Uterus (tissue), 3 donors: ENCODE measurements at regions not wholly inside any gene's neighbourhood (a gene's known extent, or its start where the extent isn't known, plus 50 kb on each side); places are given as distances from the start of the nearest gene placed in this dataset.

Experiments
- DNase-seq, 2 donors: peaks; one replicate each; pipeline ENCODE4 v3.0.0-alpha.2; 2019 to 2020
- H3K27ac ChIP-seq, 2 donors: fragments of 200-600 bp; sonication (generic); 1 replicate in 1 of 2; 2 replicates in 1 of 2; pipeline ENCODE4 v1.5.1; 2016 to 2018
- H3K27me3 ChIP-seq, 2 donors: fragments of 200-600 bp; sonication (generic); one replicate each; pipeline ENCODE4 v1.5.1; 2018 to 2019; ENCODE audit warnings: control low read depth in 1 of 2
- H3K36me3 ChIP-seq, 2 donors: fragments of 200-600 bp; sonication (generic); one replicate each; pipeline ENCODE4 v1.5.1; 2019; ENCODE audit warnings: control low read depth in 1 of 2
- H3K4me1 ChIP-seq, 2 donors: fragments of 200-600 bp; sonication (generic); one replicate each; pipeline ENCODE4 v1.5.1; 2018 to 2019; ENCODE audit warnings: control low read depth in 1 of 2
- H3K4me3 ChIP-seq, 2 donors: fragments of 200-600 bp; sonication (generic); 1 replicate in 1 of 2; 2 replicates in 1 of 2; pipeline ENCODE4 v1.5.1; 2018 to 2019; ENCODE audit warnings: mild to moderate bottlenecking in 1 of 2
- H3K9me3 ChIP-seq, 2 donors: fragments of 200-600 bp; sonication (generic); one replicate each; pipeline ENCODE4 v1.5.1; 2019; ENCODE audit warnings: control low read depth in 1 of 2
- CTCF ChIP-seq, 4 experiments: fragments of 200-600 bp in 2 of 4; fragments of 450-650 bp in 2 of 4; sonication (generic) in 2 of 4; IDR thresholded peaks; one replicate each; pipeline ENCODE4 v1.5.1; 2016 to 2019; ENCODE audit warnings: antibody characterized with exemption in 4 of 4, mild to moderate bottlenecking in 2 of 4, moderate library complexity in 1 of 4
- POLR2A ChIP-seq, 2 donors: fragments of 450-650 bp; IDR thresholded peaks; one replicate each; pipeline ENCODE4 v1.6.1; 2016; ENCODE audit warnings: antibody characterized with exemption in 2 of 2, mild to moderate bottlenecking in 1 of 2, moderate library complexity in 1 of 2
- intact Hi-C: fragments of 100-400 bp; cut with DNase I; formaldehyde crosslinking; loops from one replicate; pipeline ENCODE4 v1.15.1; 2023; ENCODE audit warnings: low total_unique reads
- donor health status: DM: yes; HTN: yes; CAD: no.

DNA sequence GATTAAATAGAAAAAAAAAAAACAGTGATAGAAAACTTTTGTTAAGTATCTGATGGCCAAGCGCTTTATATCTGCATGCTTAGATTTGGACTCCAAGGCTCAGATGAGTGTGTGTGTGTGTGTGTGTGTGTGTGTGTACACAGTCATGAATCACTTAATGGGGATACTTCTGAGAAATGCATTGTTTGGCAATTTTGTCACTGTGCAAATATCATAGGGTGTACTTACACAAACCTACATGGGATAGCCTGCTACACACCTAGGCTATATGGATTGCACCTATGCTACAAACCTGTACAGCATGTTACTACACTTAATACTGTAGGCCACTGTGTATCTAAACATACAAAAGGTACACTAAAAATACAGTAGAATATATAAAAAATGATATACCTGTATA lies 635.6 kb upstream of the NUDT12 start:
- no peak for DNase-seq
- Histone ChIP-seq H3K27me3 (no peaks in the 10 kb centered on the region), H3K4me1 (no peaks in the 10 kb centered on the region), H3K36me3 (no peaks in the 10 kb centered on the region), H3K9me3 (no peaks in the 10 kb centered on the region), H3K27ac (no peak overlapping the region), H3K4me3 (no peak overlapping the region)
- intact Hi-C loops, result no loop called here
- TF ChIP-seq POLR2A (IDR thresholded peaks at IDR 0.05) (no peak), CTCF (IDR thresholded peaks at IDR 0.05) (no peak)

GRCh38 chr5:104189909-104190308 lies 627.3 kb upstream of the NUDT12 start:
- H3K9me3 ChIP-seq, result no peaks in the 10 kb centered on the region
- H3K36me3 ChIP-seq, result no peaks in the 10 kb centered on the region
- no peaks in the 10 kb centered on the region for H3K27me3 ChIP-seq
- TF ChIP-seq POLR2A (IDR thresholded peaks at IDR 0.05) (no peak), CTCF (IDR thresholded peaks at IDR 0.05) (no peak)
- intact Hi-C loops, result no loop called here
- no peak overlapping the region for H3K27ac ChIP-seq
- no peak for DNase-seq
- no peaks in the 10 kb centered on the region for H3K4me1 ChIP-seq
- H3K4me3 ChIP-seq, result no peak overlapping the region

GRCh38 chr5:104189031-104189430 lies 626.4 kb upstream of the NUDT12 start:
- H3K9me3 ChIP-seq, result no peaks in the 10 kb centered on the region
- H3K27me3 ChIP-seq, result no peaks in the 10 kb centered on the region
- intact Hi-C loops, result no loop called here
- H3K27ac ChIP-seq, result no peak overlapping the region
- H3K36me3 ChIP-seq, result no peaks in the 10 kb centered on the region
- no peak for TF ChIP-seq CTCF (IDR thresholded peaks at IDR 0.05)
- no peak for TF ChIP-seq POLR2A (IDR thresholded peaks at IDR 0.05)
- no peaks in the 10 kb centered on the region for H3K4me1 ChIP-seq
- DNase-seq, result no peak
- no peak overlapping the region for H3K4me3 ChIP-seq

- Histone ChIP-seq H3K36me3 (no peaks in the 10 kb centered on the region), H3K27ac (no peak overlapping the region), H3K4me3 (no peak overlapping the region), H3K9me3 (no peaks in the 10 kb centered on the region), H3K27me3 (no peaks in the 10 kb centered on the region), H3K4me1 (no peaks in the 10 kb centered on the region)
- TF ChIP-seq CTCF (IDR thresholded peaks at IDR 0.05) (no peak), POLR2A (IDR thresholded peaks at IDR 0.05) (no peak)
- DNase-seq, result no peak
- intact Hi-C loops, result no loop called here
Measured at GRCh38 chr5:104187656-104188055, 625.1 kb upstream of the NUDT12 start.

DNA sequence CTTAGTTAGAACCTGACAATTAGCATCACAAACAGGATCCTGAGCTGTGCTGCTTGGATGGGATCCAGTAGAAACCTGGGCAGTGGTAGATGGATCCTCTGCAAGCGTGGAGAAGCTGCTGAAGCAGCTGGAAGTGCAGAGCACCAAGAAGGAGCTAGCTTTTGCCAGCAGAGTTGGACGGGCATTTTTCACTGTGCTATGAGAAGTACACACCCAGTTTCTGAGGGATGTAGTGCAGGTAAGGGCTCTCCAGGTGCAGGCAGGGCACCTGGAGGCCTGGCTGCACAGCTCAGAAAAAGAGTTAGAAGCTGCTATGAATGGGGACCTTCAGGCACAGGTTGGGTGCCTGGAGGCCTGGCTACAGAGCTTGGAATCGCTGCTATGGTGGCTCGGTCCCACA lies 623.9 kb upstream of the NUDT12 start:
- H3K36me3 ChIP-seq, result no peaks in the 10 kb centered on the region
- no peaks in the 10 kb centered on the region for H3K4me1 ChIP-seq
- H3K4me3 ChIP-seq, result no peak overlapping the region
- TF ChIP-seq POLR2A (IDR thresholded peaks at IDR 0.05), result no peak
- TF ChIP-seq CTCF (IDR thresholded peaks at IDR 0.05), result no peak
- intact Hi-C loops, result no loop called here
- H3K9me3 ChIP-seq, result no peaks in the 10 kb centered on the region
- DNase-seq, result no peak
- no peak overlapping the region for H3K27ac ChIP-seq
- no peaks in the 10 kb centered on the region for H3K27me3 ChIP-seq
